ENCODE measurements at regions not wholly inside any gene's neighbourhood (a gene's known extent, or its start where the extent isn't known, plus 50 kb on each side); places are given as distances from the start of the nearest gene placed in this dataset.
"Not testable (repeated sequence)": the region's sequence is repeated elsewhere in the genome, so short reads cannot be mapped to it uniquely, and the experiment has no call there.

DNA sequence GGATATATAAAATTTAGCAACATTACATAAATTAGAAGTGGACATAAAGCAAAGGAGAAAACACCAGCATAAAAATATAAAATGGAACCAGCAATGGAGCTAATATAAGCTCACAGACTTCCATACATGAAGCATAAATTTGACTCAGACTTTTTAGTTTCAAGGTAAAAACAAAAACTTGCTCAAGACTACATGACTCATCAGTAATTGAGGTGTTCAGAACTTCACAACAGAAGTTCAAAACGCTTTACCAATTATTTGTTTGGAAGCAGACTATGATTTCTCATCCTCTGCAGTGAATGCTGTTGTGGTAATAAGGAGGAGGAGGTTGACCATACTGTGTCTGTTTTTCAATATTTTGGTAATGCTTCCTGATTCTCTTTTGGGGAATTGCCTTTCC lies 192.0 kb upstream of the MEIS1 start:
- not testable (repeated sequence) for DNase-seq; H3K27me3 Mint-ChIP-seq; H3K4me1 Mint-ChIP-seq; ATAC-seq; H3K36me3 Mint-ChIP-seq (ENCODE audit: low read depth); H3K27ac Mint-ChIP-seq; H3K4me3 Mint-ChIP-seq; H3K9me3 Mint-ChIP-seq

DNA sequence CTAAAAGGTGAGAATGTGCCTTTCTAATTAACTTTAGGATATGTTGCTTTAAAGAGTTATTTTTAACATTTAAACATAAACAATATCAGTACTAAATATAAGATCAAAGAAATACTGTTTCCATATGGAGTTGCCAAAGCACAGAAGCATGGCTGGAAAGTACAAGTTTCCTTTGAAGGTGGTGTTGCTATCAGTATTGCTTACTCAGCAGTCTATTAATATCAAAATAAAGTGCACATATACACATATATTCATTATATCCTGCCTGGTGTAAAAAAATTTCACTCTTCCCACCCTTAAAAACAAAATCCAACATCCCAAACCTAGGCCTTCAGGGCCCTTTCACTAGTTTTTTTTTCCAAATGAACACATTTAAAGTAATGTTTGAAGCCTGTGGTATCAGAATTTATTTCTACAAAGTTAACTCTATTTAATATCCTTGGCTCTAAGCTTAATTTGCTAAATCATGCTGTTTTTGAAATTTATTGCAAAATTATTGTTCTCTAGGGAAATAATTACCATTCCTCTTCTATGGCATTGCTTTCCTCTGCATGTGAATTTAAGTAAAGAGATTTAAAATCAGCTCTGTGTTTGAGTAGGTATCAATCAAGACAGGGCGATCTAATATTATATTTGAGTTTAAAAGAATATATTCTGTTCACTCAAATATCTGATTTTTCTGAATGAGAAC lies 192.7 kb upstream of the MEIS1 start:
- H3K36me3 Mint-ChIP-seq (ENCODE audit: low read depth): no peaks in the 10 kb centered on the region
- no peak overlapping the region for H3K4me3 Mint-ChIP-seq
- H3K4me1 Mint-ChIP-seq: no peaks in the 10 kb centered on the region
- ATAC-seq (no peak), DNase-seq (no peak)
- H3K27me3 Mint-ChIP-seq: peaks cover 2% of the 10 kb centered on the region
- no peak overlapping the region for H3K27ac Mint-ChIP-seq
- H3K9me3 Mint-ChIP-seq: no peaks in the 10 kb centered on the region

DNA sequence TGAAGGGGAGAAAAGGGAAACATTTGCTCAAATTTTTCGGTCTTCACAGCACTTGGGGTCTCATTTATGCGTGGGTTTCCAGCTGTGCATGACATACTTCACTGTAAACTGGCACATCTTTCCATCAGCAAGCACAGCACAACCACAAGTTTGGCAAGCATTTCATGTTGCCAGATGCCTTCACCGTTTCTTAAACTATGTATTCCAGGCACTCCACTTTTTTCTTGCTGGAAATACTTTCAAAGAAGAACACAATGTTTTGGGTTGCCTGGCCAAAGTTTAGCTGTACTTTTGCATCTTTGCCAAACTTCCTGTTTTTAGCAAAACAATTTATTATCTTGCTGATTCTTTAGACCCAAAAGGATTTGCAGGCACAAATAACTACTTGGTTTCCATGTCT lies 194.6 kb upstream of the MEIS1 start:
- H3K27ac Mint-ChIP-seq: no peak overlapping the region
- H3K4me3 Mint-ChIP-seq: no peak overlapping the region
- DNase-seq (no peak), ATAC-seq (no peak)
- H3K4me1 Mint-ChIP-seq: no peaks in the 10 kb centered on the region
- no peaks in the 10 kb centered on the region for H3K9me3 Mint-ChIP-seq
- no peaks in the 10 kb centered on the region for H3K36me3 Mint-ChIP-seq (ENCODE audit: low read depth)
- no peaks in the 10 kb centered on the region for H3K27me3 Mint-ChIP-seq

DNA sequence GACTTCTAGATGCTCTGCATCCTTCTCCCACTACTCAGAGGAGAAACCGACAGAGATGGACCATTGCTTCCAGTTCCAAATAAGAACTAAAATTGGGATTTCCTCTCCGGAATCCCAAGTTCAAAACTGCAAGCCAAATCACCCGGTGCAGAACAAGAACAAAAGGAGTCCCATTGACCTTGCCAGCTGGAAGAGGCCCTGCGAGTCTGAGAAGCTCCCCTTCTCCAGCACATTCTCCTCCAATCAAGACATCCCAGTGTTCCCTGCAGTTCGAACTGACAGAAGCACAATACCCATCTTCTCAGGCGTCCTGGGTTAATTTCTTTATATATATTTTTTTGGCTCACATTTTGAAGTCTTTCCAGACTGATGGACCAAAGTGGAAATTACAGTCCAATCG lies 195.3 kb upstream of the MEIS1 start:
- no peaks in the 10 kb centered on the region for H3K27me3 Mint-ChIP-seq
- H3K9me3 Mint-ChIP-seq: no peaks in the 10 kb centered on the region
- no peaks in the 10 kb centered on the region for H3K4me1 Mint-ChIP-seq
- DNase-seq (no peak), ATAC-seq (no peak)
- no peak overlapping the region for H3K4me3 Mint-ChIP-seq
- no peaks in the 10 kb centered on the region for H3K36me3 Mint-ChIP-seq (ENCODE audit: low read depth)
- H3K27ac Mint-ChIP-seq: no peak overlapping the region

DNA sequence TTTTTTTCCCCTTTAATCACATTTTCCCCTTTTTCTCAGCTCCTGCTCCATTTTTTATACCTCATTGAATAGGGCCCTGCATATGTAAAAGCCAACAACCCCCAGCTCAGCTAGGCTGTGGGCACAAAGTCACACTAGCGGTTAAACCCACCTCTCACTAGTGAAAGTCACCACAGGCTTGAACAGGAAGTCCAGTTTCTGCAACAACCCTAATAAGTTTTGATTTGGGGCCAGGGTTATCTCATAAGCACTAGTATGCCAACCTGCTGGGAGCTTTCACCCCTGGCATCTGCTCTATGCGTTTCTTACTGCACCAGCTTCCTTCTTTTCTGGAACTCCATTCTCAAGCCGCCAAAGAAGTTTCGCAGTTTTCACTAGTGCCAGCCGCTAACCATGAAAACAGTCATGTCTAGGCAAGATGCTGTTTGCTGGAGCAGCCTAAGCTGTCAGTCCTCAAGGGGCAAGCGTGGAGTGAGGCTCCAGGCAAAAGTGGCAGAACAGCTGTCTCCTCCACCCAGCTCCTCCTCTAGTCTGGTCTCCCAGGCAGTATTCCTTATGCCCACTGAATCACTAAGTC lies 197.0 kb upstream of the MEIS1 start:
- DNase-seq (no peak), ATAC-seq (no peak)
- no peak overlapping the region for H3K27ac Mint-ChIP-seq
- H3K27me3 Mint-ChIP-seq: no peaks in the 10 kb centered on the region
- no peaks in the 10 kb centered on the region for H3K4me1 Mint-ChIP-seq
- no peaks in the 10 kb centered on the region for H3K36me3 Mint-ChIP-seq (ENCODE audit: low read depth)
- H3K4me3 Mint-ChIP-seq: no peak overlapping the region
- no peaks in the 10 kb centered on the region for H3K9me3 Mint-ChIP-seq

DNA sequence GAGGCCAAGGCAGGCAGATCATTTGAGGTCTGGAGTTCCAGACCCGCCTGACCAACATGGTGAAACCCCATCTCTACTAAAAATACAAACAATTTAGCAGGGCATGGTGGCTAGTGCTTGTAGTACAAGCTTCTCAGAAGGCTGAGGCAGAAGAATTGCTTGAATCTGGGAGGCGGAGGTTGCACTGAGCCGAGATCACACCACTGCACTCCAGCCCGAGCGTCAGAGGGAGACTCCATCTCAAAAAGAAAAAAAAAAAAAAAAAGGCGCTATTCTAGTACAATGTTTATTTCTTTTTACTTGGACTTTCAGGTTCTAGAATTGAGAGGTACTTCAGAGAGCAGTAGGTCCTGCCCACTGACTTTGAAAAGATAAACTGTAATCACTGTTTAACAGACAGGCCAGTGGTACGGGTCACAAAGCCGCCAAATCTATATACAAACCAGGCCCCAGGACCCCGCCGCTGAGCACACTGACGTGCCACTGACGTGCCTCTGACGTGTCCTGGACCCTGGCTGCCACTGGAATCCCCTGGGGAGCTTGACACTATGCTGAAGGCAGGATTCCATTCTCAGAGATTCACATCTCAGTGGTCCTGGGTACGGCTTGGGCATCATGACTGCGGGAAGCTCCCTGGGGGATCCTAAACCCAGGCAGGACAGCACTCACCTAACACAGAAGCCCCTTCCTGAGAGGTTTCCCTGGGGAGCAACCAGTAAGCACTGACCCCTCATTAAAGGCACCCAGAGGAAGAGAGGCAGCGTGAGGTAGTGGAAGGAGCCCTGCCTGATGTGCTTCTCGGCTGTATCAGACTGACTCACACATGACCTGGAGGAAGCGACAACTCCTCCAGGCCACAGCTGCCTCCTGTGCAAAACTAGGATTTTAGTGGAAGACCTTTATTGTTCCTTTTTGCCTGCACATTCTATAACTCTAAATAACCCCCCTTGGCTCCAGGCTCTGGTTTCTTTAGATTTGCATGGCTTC lies 197.8 kb upstream of the MEIS1 start:
- H3K4me1 Mint-ChIP-seq: no peaks in the 10 kb centered on the region
- DNase-seq (no peak), ATAC-seq (no peak)
- H3K4me3 Mint-ChIP-seq: no peak overlapping the region
- no peaks in the 10 kb centered on the region for H3K27me3 Mint-ChIP-seq
- H3K27ac Mint-ChIP-seq: no peak overlapping the region
- no peaks in the 10 kb centered on the region for H3K36me3 Mint-ChIP-seq (ENCODE audit: low read depth)
- H3K9me3 Mint-ChIP-seq: no peaks in the 10 kb centered on the region

DNA sequence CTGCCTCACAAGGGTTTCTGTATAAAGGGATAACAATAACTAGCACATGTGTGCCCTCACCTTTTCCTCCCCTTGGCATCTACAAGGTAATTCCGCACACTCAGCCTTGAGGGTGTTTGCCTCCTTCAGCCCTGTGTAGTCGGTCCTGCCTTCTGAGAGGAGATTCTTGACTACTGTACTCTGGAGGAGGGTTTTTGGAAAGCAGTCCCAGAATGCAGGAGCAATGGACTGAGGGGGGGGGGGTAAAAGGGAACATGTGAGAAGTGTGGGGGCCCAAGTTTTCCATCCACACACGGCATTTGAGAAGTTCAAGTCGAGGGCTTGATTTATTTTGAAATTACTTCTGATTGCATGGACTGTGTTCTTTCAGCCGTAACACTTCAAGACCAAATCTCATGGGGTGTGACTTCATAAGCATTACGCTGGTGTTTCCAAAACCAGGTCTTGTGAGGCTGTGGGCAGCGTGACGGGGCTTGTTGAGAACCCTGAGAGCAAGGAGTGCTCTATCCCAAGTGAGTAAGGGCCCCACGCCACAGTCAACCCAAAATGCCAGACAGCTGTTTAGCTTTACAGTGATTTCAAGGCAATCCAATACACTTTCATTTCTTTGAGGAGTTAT lies 198.7 kb upstream of the MEIS1 start:
- Mint-ChIP-seq H3K9me3 (no peaks in the 10 kb centered on the region), H3K4me1 (no peaks in the 10 kb centered on the region), H3K4me3 (no peak overlapping the region), H3K27ac (no peak overlapping the region), H3K36me3 (ENCODE audit: low read depth) (no peaks in the 10 kb centered on the region), H3K27me3 (no peaks in the 10 kb centered on the region)
- no peak for ATAC-seq
- no peak for DNase-seq

DNA sequence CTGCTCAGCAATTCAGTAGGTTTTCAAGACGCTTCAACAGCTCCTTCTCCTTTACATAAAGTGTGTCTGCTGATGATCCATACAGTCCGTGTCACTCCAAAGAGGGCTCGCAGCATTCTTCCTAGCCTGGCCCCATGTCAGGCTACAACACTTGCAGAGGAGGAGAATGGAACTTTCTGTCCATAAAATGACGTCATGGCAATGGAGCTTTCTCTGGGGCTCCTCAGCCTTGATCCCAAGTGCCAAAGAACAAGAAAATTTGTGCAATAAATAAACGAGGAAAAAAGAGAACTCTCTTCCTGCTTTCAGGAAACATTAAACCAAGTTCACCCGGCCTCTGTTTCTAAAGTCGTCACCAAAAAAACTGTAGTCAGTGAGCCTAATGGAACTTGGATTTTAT lies 199.5 kb upstream of the MEIS1 start:
- no peaks in the 10 kb centered on the region for H3K36me3 Mint-ChIP-seq (ENCODE audit: low read depth)
- H3K9me3 Mint-ChIP-seq: no peaks in the 10 kb centered on the region
- H3K27me3 Mint-ChIP-seq: no peaks in the 10 kb centered on the region
- ATAC-seq: no peak
- H3K4me1 Mint-ChIP-seq: no peaks in the 10 kb centered on the region
- H3K4me3 Mint-ChIP-seq: no peak overlapping the region
- DNase-seq: no peak
- no peak overlapping the region for H3K27ac Mint-ChIP-seq

DNA sequence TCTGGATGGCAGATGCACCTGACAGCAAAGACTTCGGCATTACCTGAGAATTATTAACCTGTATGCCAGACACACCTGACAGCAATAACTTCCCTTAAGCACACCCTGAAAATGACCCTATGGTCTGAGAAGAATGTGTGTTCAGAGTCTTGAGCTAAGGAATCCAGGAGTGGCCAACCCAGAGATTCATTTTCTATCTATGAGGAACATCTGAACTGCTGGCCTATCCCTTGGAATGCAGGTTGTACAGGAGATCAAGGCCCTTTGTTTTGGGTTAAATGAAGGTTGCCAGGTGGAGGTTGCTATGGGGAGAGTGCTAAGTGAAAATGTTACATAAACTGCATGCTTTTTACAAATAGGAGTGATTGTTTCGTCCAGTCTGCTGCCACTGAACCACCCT lies 200.9 kb upstream of the MEIS1 start:
- no peak for DNase-seq
- no peaks in the 10 kb centered on the region for H3K36me3 Mint-ChIP-seq (ENCODE audit: low read depth)
- H3K4me3 Mint-ChIP-seq: no peak overlapping the region
- H3K9me3 Mint-ChIP-seq: no peaks in the 10 kb centered on the region
- no peaks in the 10 kb centered on the region for H3K27me3 Mint-ChIP-seq
- no peak for ATAC-seq
- no peak overlapping the region for H3K27ac Mint-ChIP-seq
- H3K4me1 Mint-ChIP-seq: no peaks in the 10 kb centered on the region

DNA sequence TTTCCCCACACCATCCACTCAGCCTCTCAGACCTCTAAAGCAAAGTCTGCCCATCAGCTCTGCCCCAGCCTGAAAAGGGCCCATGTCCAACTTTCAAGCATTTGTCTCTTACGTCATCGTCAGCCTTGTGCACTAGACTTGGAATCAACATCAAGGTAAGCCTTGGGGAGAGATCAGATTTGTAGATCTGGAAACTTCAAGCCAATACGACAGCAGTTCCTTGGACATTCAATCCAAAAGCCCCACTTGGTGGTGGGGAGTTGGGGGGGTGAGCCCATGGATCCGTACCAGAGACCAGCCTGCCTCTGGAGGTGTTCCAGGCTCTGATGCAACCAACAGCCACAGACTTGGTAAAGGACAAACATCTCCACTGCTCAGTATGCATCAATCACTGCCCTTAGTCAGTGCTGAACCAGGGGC lies 206.8 kb upstream of the MEIS1 start:
- Mint-ChIP-seq H3K36me3 (ENCODE audit: low read depth) (no peaks in the 10 kb centered on the region), H3K4me3 (no peak overlapping the region), H3K27me3 (no peaks in the 10 kb centered on the region), H3K4me1 (no peaks in the 10 kb centered on the region), H3K9me3 (no peaks in the 10 kb centered on the region), H3K27ac (no peak overlapping the region)
- ATAC-seq: no peak
- DNase-seq: no peak

DNA sequence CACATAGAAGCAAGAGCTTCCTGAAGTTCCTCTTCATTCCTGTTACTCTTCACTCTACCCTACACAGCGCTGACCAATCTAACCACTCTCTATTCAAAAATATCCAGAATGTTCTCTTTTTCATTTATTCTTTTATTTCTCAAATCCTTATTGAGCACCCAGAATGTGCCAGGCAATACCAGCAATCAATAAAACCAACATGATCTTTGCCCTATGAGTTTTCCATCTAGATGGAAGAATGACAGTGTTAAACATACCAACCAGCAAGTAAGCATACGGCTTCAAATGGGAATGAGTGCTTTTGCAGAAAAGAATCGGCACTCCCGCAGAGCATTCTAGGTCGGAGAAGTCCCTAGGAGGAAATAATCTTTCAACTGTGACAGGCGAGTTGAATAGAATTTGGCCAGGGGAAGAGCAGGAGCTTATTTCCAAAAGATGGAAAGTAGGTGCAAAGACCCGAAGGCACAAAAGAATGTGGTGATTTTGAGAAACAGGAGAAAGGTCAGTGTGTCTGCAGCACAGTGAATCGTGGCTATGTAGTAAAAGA lies 217.8 kb upstream of the MEIS1 start:
- DNase-seq (no peak), ATAC-seq (no peak)
- H3K27me3 Mint-ChIP-seq: peaks cover 2% of the 10 kb centered on the region
- H3K27ac Mint-ChIP-seq: no peak overlapping the region
- peaks cover 12% of the 10 kb centered on the region for H3K9me3 Mint-ChIP-seq
- H3K36me3 Mint-ChIP-seq (ENCODE audit: low read depth): no peaks in the 10 kb centered on the region
- no peak overlapping the region for H3K4me3 Mint-ChIP-seq
- no peaks in the 10 kb centered on the region for H3K4me1 Mint-ChIP-seq

DNA sequence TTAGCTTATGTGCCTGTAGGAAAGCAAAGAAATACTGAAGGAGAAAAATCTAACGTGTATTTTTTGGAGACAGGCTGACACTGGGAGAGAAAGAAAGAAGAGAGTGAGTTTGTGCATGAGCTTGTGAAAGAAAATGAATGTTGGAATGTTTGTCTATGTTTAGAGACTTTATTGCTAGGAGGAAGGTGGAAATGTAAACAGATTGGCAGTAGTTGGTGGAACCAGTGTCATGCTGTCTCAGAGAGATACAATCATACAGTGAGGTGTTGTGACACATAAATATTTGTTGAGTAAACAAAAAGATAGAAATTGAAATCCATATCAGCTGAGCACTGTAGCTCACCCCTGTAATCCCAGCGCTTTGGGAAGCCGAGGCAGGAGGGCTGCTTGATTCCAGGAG lies 222.2 kb upstream of the MEIS1 start:
- Mint-ChIP-seq H3K4me3 (no peak overlapping the region), H3K9me3 (peaks cover 12% of the 10 kb centered on the region), H3K36me3 (ENCODE audit: low read depth) (no peaks in the 10 kb centered on the region), H3K27ac (no peak overlapping the region), H3K4me1 (no peaks in the 10 kb centered on the region), H3K27me3 (no peaks in the 10 kb centered on the region)
- DNase-seq (no peak), ATAC-seq (no peak)

DNA sequence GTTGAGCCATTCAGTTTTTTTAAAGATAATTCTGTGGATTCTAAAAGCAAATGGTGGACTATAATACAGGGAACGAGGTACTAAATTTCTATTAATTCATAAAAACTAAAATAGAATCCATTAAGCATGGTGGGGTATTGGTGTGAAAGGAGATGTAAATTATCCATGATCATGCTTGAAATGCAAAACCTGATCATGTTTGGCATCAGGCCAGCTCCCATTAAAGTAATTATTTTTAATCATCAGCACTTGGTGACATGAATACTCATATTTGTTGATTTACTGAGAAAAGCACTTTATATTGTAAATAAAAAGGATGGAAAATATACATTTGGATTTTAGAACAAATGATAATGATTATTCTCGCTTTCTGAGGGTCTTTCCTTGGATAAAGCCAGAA lies 232.3 kb upstream of the MEIS1 start:
- ATAC-seq (no peak), DNase-seq (no peak)
- Mint-ChIP-seq H3K27me3 (peaks cover 4% of the 10 kb centered on the region), H3K27ac (no peak overlapping the region), H3K4me3 (no peak overlapping the region), H3K4me1 (no peaks in the 10 kb centered on the region), H3K36me3 (ENCODE audit: low read depth) (no peaks in the 10 kb centered on the region), H3K9me3 (peaks cover 5% of the 10 kb centered on the region)

DNA sequence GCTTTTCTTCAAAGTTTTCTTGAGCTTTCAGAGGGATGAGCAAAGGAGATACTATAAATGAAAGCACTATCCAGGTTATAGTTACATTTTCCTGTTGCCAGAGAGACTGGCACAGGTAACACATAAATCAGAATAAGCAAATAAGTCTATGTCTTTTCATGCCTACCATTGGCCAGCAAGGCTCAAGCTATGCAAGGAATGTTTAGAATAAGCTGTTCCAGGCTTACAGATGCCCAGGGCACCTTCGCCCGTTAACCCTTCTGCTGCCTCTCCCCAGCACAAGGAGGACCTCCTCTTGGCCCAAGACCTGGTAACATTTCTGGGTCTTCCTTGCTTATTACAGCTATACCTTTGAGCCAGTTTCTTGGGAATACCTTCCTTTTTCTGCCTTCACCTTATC lies 233.7 kb upstream of the MEIS1 start:
- H3K4me3 Mint-ChIP-seq: no peak overlapping the region
- H3K27ac Mint-ChIP-seq: no peak overlapping the region
- no peaks in the 10 kb centered on the region for H3K36me3 Mint-ChIP-seq (ENCODE audit: low read depth)
- H3K27me3 Mint-ChIP-seq: peaks cover 4% of the 10 kb centered on the region
- no peak for DNase-seq
- no peak for ATAC-seq
- H3K4me1 Mint-ChIP-seq: no peaks in the 10 kb centered on the region
- H3K9me3 Mint-ChIP-seq: peaks cover 8% of the 10 kb centered on the region

Measured in activated naive CD8-positive, alpha-beta T cell treated with anti-CD3 and anti-CD28 coated beads, Interleukin-2, amount 50 U/mL, for 24 hours (primary cell).